ENCODE measurements at regions not wholly inside any gene's neighbourhood (a gene's known extent, or its start where the extent isn't known, plus 50 kb on each side); places are given as distances from the start of the nearest gene placed in this dataset.
"Not testable (repeated sequence)": the region's sequence is repeated elsewhere in the genome, so short reads cannot be mapped to it uniquely, and the experiment has no call there.

DNA sequence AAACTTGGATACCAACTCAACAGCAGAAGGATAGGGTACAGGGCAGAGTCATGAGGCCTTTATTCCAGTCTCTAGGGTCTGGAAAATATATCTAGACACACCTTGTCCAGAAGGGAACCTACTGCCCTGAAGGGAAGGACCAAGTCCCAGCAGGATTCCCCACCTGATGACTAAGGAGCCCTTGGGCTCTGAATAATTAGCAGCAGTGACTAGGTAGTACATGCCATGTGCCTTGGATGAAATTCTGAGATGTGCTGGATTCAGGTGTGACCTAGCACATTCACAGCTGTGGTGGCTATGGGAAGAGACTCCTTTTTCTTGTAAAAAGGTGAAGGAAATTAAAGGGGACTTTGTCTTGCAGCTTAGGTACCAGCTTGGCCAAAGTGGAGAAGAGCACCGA, 364.3 kb upstream of the PTCHD4 start:
- DNase-seq, result no peak

DNA sequence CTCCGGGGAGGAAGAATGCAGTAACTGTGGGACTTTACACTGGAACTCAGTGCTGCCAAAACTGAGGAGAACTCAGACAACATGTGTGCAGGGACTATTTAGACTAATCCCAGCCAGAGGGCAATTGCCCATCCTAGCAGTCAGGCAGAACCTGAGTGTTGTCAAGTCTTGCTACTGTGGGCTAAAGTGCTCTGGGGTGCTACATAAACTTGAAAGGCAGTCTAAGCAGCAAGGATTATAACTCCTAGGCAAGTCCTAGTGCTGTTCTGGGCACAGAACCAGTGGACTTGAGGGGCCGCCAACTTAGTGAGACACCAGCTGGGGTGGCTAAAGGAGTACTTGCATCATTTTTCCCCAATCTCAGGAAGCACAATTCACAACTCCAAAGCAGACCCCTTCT, 363.8 kb upstream of the PTCHD4 start:
- DNase-seq, result no peak

GRCh38 chr6:48474136-48474535, 363.1 kb upstream of the PTCHD4 start:
- no peak for DNase-seq

GRCh38 chr6:48472535-48472934, 361.5 kb upstream of the PTCHD4 start:
- DNase-seq, result no peak

DNA sequence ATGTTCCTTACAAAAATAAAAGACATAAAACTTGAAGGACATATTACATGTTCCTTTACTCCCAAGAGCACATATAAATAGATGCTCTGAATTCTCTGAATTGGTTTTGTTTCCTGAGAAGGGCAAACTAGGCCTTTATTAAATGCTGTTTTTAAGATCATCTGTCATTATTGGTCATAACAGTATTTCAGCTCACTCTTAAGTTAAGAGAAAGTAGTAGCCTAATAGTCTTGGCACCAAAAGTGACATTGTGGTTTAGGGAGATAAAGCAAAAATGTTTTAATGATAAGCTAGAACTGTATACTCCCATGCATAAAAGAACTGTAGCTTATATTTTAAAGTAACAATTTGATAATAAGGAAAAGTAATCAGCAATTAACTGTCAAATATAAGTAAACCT, 361.1 kb upstream of the PTCHD4 start:
- DNase-seq, result no peak

DNA sequence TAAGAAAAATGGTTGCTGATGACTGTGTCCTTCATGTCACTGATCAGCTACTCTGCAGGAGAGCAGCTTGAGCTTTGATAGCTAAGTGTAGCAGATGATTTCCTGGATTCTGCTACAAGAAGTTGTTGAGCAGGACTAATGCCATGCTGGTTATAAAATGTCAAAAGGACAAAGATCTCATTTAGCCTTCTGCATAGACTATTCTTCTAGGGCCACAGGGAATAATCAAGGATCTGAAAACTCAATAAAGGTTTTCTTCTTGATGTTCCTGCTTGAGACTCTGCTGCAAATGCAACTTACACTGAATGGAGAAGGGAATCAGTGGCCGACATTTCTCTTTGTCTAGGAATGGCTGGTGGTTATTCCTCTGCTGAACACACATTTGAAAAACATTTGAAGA, 360.3 kb upstream of the PTCHD4 start:
- DNase-seq, result no peak

DNA sequence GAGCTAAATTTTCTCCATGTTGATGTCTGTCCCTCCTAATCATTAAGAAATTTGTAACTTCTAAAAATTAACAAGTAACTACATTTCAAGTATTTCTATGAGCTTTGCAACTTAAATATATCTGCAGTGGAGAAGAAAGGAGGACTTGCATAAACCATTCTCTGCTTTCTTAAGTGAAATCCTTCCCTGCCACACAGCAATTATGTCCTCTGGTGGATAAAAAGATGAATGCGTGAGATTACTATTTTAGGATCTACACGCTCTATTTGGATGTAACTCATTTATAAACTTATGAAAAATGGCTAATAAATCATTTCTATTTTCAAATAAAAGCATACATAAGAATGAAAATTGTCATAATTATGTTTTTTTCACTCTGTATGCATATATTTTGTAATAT, 338.0 kb upstream of the PTCHD4 start:
- no peak for DNase-seq

DNA sequence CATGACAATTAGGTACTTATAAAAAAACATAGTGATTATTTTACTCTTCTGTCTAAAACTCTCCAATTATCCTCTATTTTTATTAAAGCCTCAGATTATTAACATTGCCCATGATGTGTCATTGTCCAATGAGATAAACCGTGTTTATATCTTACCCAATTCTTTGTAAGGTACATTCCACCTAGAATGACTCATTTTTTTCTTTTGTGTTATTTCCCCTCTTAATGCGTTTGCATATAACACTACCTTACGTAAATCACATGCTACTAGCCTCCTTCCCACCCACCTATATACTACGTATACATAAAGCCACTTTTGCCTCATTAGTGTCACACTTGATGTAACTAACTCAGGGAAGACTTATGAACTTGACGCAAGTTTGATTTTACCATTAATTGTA, 336.3 kb upstream of the PTCHD4 start:
- no peak for DNase-seq

DNA sequence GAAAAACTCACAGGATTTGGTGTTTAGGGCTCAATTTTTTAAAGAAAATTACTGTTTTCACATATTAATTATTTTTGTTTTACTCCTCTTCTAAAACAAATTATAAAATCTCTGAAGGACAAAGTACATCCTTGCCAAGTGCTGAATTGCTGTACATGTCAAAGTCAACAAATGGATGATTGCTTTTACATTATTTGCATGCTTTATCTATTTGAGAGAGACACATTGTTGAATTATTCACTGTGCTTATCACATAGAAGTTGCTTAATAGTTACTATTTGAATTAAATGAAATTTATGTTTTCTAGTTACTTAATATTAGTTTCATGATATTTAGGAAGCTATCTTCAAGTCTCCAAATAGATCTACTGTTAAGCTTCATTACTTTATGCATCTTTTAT, 318.6 kb upstream of the PTCHD4 start:
- no peak for DNase-seq

- DNase-seq, result no peak
Measured at GRCh38 chr6:48429021-48429420, 318.0 kb upstream of the PTCHD4 start.

DNA sequence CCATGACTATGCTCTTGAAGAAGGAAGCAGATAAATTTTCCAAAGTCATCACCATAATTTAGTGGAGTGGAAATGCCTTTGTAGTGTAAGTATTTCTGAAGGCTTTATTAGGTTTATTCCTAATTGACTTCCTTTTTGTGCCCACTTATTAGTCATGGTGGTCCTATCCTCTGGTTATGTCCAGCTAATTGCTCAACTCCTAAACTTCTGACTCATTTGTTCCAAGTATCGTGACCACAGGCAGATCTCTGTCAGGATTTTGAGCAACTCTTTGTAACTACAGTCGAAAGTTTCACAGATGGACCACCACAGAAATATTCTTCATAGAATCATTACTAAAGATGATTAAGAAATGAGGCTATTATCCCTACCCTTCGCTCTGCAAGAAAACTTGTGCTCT, 315.6 kb upstream of the PTCHD4 start:
- peak; percentile 51 for DNase-seq

DNA sequence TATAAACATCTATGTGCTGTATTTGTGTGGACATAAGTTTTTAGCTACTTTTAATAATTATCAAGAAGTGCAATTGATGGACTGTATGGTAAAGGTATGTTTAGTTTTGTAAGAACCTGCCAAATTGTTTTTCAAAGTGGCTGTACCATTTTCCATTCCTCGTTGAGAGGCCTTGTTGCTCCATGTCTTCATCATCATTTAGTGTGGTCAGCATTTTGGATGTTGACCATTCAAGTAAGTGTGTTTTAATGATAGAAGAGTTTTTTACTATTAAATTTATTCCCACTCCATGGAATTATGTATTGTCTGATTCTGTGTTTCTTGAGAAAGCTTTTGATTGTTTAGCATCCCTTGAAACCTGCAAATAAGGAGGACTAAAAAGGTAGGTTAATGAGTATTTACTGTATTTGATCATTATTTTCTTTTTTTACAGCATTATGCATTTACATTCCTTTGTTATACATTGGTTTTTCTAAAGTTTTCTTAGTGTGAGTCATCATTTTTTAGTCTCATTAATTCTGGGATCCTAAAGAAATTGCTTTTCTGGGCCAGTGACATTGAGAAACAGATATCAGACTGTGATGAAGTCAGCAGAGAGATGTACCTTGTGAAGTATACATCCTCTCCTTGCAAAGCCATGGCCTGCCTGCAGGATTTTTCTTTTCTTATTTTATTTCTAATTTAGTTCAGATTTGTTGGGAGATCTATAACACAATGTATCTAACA, 312.8 kb upstream of the PTCHD4 start:
- no peak for DNase-seq

DNA sequence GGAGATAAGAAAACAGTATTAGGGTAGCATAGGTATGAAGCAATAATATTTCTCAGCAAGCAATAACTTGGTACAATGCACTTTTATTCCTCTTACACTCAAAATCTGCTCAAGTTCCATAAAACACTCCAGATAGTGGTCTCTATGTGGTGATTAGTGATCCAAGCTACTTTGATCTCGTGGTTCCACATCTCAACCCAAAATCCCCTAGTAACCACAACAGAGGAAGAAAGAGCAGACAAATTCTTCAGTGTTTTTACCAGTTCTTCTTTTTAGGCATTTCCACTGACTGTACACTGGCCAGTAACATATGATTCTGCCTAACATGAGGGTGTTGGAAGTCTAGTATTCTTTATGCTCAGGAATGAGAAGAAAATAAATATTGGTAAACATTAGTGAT, 309.0 kb upstream of the PTCHD4 start:
- DNase-seq, result peak; percentile 80

DNA sequence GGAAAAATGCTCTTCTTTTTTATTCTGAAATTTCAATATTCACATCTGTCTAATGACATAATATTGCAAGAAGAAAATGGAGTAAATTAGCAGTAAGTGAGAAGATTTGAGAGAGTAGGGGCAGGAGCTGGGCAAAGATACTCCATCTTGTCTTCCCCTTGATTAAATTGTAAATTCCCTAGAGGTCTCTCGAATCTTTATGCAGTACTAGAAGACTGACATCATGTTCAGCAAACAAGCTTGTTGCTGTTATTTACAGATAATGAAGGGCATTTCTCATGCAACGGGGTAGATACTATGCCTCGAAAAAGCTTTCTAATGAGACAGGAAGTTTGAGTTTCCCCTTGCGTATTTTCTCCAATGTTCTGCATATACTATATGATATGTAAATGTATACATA, 306.9 kb upstream of the PTCHD4 start:
- no peak for DNase-seq

DNA sequence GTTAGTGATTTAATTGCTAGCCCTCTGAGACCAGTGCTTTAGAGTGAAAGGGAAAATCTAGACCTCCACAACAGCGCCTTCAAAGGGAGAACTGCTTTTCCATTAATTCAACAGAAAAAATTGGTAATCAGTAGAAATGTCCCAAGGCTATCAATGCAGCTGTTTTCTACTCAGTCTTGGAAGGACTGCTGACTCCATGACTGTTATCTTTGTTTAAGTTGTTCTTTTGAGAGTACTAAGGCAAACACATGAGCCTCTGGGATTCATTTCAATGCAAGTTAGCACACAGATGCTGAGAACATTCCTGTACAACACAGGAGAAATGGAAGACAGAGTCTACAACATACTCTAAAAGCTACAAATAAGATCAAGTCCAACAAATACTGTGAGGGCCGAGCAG, 301.7 kb upstream of the PTCHD4 start:
- DNase-seq, result no peak

DNA sequence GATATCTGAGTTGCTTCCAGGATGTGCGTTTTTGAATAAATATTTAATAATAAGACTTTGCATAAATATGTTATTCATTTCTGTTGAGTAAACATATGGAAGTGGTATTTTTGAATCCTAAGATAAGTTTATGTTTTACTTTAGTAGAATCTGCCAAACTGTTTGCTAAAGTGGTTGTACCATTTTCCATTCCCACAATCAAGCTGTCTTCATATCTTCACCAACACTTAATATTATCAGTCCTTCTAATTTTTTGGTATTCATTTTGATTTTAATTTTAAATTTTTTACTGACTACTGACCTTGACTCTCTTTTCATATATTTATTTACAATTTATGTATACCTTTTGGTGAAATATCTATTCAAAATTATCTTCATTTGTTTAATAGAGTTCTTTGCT, 293.9 kb upstream of the PTCHD4 start:
- no peak for DNase-seq

GRCh38 chr6:48403587-48403986, 292.6 kb upstream of the PTCHD4 start:
- DNase-seq, result no peak

- no peak for DNase-seq
Measured at GRCh38 chr6:48401016-48401415, 290.0 kb upstream of the PTCHD4 start.

- DNase-seq, result no peak
Measured at GRCh38 chr6:48397887-48398286, 286.9 kb upstream of the PTCHD4 start.

- DNase-seq, result no peak
Measured at GRCh38 chr6:48389146-48390043, 278.4 kb upstream of the PTCHD4 start.

DNA sequence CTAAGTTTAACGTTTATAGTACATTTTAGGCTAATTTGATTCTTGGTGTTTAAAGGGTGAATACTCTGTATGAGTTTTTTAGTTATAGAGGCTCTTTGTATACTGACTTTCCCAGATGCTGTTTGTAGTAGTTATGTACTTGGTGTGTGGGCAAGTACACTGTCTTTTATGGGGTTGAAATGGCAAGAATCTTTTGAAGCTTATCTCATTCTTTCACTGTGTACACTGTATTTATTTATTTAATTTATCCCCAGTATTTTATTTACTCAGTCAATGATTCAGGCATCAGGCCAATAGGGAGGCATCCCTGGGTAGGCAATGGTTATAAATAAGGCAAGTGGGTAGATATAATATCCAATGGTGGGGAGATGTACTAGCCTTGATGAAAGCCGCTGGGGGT, 277.0 kb upstream of the PTCHD4 start:
- DNase-seq, result no peak

- DNase-seq, result no peak
Measured at GRCh38 chr6:48378884-48379407, 267.9 kb upstream of the PTCHD4 start.

GRCh38 chr6:48377115-48377514, 266.1 kb upstream of the PTCHD4 start:
- peak; percentile 30 for DNase-seq

- not testable (repeated sequence) for DNase-seq
Measured at GRCh38 chr6:48371226-48371625, 260.2 kb upstream of the PTCHD4 start.
